ENCODE measurements at regions not wholly inside any gene's neighbourhood (a gene's known extent, or its start where the extent isn't known, plus 50 kb on each side); places are given as distances from the start of the nearest gene placed in this dataset.

GRCh38 chr12:65612440-65612839, 211.8 kb upstream of the HMGA2 start:
- H3K4me1 ChIP-seq (ENCODE audit: control insufficient read depth, insufficient read depth, low read length), result no peaks in the 10 kb centered on the region
- peaks cover 0 to 3% of the 10 kb centered on the region in 2 donors for H3K27me3 ChIP-seq (ENCODE audit: control insufficient read depth in 1 of 2, insufficient read depth in 2 of 2, low read length in 2 of 2)
- no peak overlapping the region for H3K4me3 ChIP-seq (ENCODE audit: low read length in 2 of 2)
- H3K36me3 ChIP-seq (ENCODE audit: control insufficient read depth in 2 of 2, insufficient read depth in 2 of 2, low read length in 2 of 2), result no peaks in the 10 kb centered on the region
- H3K27ac ChIP-seq (ENCODE audit: low read length), result no peak overlapping the region
- H3K9me3 ChIP-seq (ENCODE audit: control insufficient read depth in 2 of 2, low read length in 2 of 2), result peaks cover 4 to 5% of the 10 kb centered on the region in 2 donors
- no peak overlapping the region for H3K9ac ChIP-seq (ENCODE audit: low read length in 2 of 2)

DNA sequence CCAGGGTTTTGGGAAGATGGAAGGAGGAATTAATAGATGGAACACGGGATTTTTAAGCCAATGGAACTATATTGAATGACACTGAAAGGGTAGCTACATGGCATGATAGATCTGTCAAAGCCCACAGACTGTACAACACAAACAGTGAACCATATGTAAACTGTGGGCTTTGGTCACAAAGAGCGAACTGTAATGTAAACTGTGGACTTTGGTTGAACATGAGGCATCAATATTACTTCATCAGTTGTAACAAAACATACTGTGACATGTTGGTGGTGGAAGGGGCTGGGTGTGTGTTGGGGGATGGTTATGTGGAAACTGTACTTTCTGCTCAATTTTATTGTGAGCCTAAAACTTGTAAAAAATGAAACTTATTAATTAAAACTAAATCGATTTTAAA, 210.6 kb upstream of the HMGA2 start:
- Histone ChIP-seq H3K4me3 (ENCODE audit: low read length in 2 of 2) (no peak overlapping the region), H3K9me3 (ENCODE audit: control insufficient read depth in 2 of 2, low read length in 2 of 2) (no peaks in the 10 kb centered on the region), H3K27ac (ENCODE audit: low read length) (no peak overlapping the region), H3K36me3 (ENCODE audit: control insufficient read depth in 2 of 2, insufficient read depth in 2 of 2, low read length in 2 of 2) (no peaks in the 10 kb centered on the region), H3K27me3 (ENCODE audit: control insufficient read depth in 1 of 2, insufficient read depth in 2 of 2, low read length in 2 of 2) (peaks cover 0 to 3% of the 10 kb centered on the region in 2 donors), H3K9ac (ENCODE audit: low read length in 2 of 2) (no peak overlapping the region), H3K4me1 (ENCODE audit: control insufficient read depth, insufficient read depth, low read length) (no peaks in the 10 kb centered on the region)

DNA sequence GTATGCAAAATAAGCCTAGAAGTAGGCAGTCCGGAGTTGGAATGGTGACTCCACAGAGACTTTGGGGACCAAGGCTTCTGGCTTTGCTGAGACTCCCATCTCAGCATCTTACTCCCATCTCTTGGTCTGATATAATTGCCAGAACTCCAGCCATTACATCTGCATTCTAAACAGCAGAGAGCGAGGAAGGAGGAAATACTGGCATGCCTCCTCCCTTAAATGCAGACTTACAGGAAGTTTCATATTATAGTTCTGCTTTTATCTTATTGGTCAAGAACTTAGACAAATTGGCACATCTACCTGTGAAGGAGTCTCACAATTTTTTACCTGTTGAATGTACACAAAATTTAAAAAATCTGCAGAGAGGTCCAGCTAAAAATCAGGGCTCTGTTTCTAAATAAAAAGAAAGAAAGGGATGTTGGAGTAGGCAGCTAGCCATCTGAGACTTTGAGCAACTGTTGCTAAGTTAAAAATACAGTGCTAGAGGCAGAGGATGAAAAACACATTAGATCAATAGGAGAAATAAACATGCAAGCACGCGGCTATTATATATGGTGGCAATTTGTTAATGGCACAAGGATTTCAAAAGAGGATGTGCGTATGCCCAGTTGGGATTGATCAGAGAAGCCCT, 209.9 kb upstream of the HMGA2 start:
- H3K36me3 ChIP-seq (ENCODE audit: control insufficient read depth in 2 of 2, insufficient read depth in 2 of 2, low read length in 2 of 2), result no peaks in the 10 kb centered on the region
- H3K4me1 ChIP-seq (ENCODE audit: control insufficient read depth, insufficient read depth, low read length), result no peaks in the 10 kb centered on the region
- no peak overlapping the region for H3K4me3 ChIP-seq (ENCODE audit: low read length in 2 of 2)
- peaks cover 0 to 3% of the 10 kb centered on the region in 2 donors for H3K27me3 ChIP-seq (ENCODE audit: control insufficient read depth in 1 of 2, insufficient read depth in 2 of 2, low read length in 2 of 2)
- no peak overlapping the region for H3K27ac ChIP-seq (ENCODE audit: low read length)
- H3K9ac ChIP-seq (ENCODE audit: low read length in 2 of 2), result no peak overlapping the region
- H3K9me3 ChIP-seq (ENCODE audit: control insufficient read depth in 2 of 2, low read length in 2 of 2), result no peaks in the 10 kb centered on the region

- Histone ChIP-seq H3K27ac (ENCODE audit: low read length) (no peak overlapping the region), H3K36me3 (ENCODE audit: control insufficient read depth in 2 of 2, insufficient read depth in 2 of 2, low read length in 2 of 2) (no peaks in the 10 kb centered on the region), H3K27me3 (ENCODE audit: control insufficient read depth in 1 of 2, insufficient read depth in 2 of 2, low read length in 2 of 2) (peaks cover 0 to 3% of the 10 kb centered on the region in 2 donors)
Observed at GRCh38 chr12:65615118-65615517, 209.2 kb upstream of the HMGA2 start.

DNA sequence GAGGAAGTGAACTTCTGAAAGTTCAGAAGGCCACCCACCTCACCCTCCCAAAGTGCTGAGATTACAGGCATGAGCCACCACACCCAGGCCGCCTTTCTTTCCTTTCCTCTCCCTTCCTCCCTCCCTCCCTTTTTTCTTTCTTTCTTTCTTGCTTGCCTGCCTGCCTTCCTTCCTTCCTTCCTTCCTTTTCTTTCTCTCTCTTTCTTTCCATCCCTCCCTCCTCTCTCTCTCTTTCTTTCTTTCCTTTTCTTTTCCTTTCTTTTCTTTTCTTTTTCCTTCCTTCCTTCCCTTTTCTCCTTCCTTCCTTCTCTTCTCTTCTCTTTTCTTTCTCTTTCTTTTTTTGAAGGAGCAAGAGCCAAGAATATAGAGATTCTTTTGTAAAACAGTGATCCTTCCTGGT, 208.3 kb upstream of the HMGA2 start:
- H3K4me3 ChIP-seq (ENCODE audit: low read length in 2 of 2), result no peak overlapping the region
- peaks cover 0 to 3% of the 10 kb centered on the region in 2 donors for H3K27me3 ChIP-seq (ENCODE audit: control insufficient read depth in 1 of 2, insufficient read depth in 2 of 2, low read length in 2 of 2)
- H3K27ac ChIP-seq (ENCODE audit: low read length), result no peak overlapping the region
- H3K4me1 ChIP-seq (ENCODE audit: control insufficient read depth, insufficient read depth, low read length), result no peaks in the 10 kb centered on the region
- H3K36me3 ChIP-seq (ENCODE audit: control insufficient read depth in 2 of 2, insufficient read depth in 2 of 2, low read length in 2 of 2), result no peaks in the 10 kb centered on the region
- no peak overlapping the region for H3K9ac ChIP-seq (ENCODE audit: low read length in 2 of 2)
- H3K9me3 ChIP-seq (ENCODE audit: control insufficient read depth in 2 of 2, low read length in 2 of 2), result no peaks in the 10 kb centered on the region

More at GRCh38 chr12:65615118-65615517, 209.2 kb upstream of the HMGA2 start:
- Histone ChIP-seq H3K9me3 (ENCODE audit: control insufficient read depth in 2 of 2, low read length in 2 of 2) (no peaks in the 10 kb centered on the region), H3K9ac (ENCODE audit: low read length in 2 of 2) (no peak overlapping the region), H3K4me3 (ENCODE audit: low read length in 2 of 2) (no peak overlapping the region), H3K4me1 (ENCODE audit: control insufficient read depth, insufficient read depth, low read length) (no peaks in the 10 kb centered on the region)

- Histone ChIP-seq H3K4me1 (ENCODE audit: control insufficient read depth, insufficient read depth, low read length) (no peaks in the 10 kb centered on the region), H3K36me3 (ENCODE audit: control insufficient read depth in 2 of 2, insufficient read depth in 2 of 2, low read length in 2 of 2) (no peaks in the 10 kb centered on the region), H3K27me3 (ENCODE audit: control insufficient read depth in 1 of 2, insufficient read depth in 2 of 2, low read length in 2 of 2) (no peaks in the 10 kb centered on the region), H3K27ac (ENCODE audit: low read length) (no peak overlapping the region), H3K4me3 (ENCODE audit: low read length in 2 of 2) (no peak overlapping the region), H3K9ac (ENCODE audit: low read length in 2 of 2) (no peak overlapping the region), H3K9me3 (ENCODE audit: control insufficient read depth in 2 of 2, low read length in 2 of 2) (no peaks in the 10 kb centered on the region)
Observed at GRCh38 chr12:65618588-65618987, 205.7 kb upstream of the HMGA2 start.

- H3K9me3 ChIP-seq (ENCODE audit: control insufficient read depth in 2 of 2, low read length in 2 of 2), result no peaks in the 10 kb centered on the region
- H3K4me1 ChIP-seq (ENCODE audit: control insufficient read depth, insufficient read depth, low read length), result no peaks in the 10 kb centered on the region
- H3K27me3 ChIP-seq (ENCODE audit: control insufficient read depth in 1 of 2, insufficient read depth in 2 of 2, low read length in 2 of 2), result no peaks in the 10 kb centered on the region
- H3K9ac ChIP-seq (ENCODE audit: low read length in 2 of 2), result no peak overlapping the region
- H3K4me3 ChIP-seq (ENCODE audit: low read length in 2 of 2), result no peak overlapping the region
- H3K27ac ChIP-seq (ENCODE audit: low read length), result no peak overlapping the region
- no peaks in the 10 kb centered on the region for H3K36me3 ChIP-seq (ENCODE audit: control insufficient read depth in 2 of 2, insufficient read depth in 2 of 2, low read length in 2 of 2)
Observed at GRCh38 chr12:65619018-65619417, 205.3 kb upstream of the HMGA2 start.

DNA sequence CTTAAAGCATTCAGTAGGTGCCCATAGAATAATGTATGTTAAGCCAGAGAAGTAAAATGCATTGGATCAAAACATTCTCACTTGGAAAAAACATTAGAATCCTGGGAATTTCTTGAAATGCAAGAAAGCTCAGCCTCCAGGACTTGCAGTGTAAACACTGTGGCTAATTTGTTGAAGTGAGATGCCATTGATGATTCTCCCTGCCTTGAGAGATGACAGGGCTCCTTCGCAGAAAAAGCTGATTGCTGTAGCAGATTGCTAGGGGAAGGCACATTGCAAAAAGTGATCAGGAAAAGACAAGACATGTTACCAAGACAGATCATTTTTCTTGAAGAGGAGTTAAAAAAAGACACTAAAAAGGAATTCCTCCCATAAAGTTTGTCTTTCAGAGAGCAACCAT, 204.2 kb upstream of the HMGA2 start:
- Histone ChIP-seq H3K9ac (ENCODE audit: low read length in 2 of 2) (no peak overlapping the region), H3K36me3 (ENCODE audit: control insufficient read depth in 2 of 2, insufficient read depth in 2 of 2, low read length in 2 of 2) (no peaks in the 10 kb centered on the region), H3K27me3 (ENCODE audit: control insufficient read depth in 1 of 2, insufficient read depth in 2 of 2, low read length in 2 of 2) (no peaks in the 10 kb centered on the region), H3K27ac (ENCODE audit: low read length) (no peak overlapping the region), H3K4me3 (ENCODE audit: low read length in 2 of 2) (no peak overlapping the region), H3K9me3 (ENCODE audit: control insufficient read depth in 2 of 2, low read length in 2 of 2) (no peaks in the 10 kb centered on the region), H3K4me1 (ENCODE audit: control insufficient read depth, insufficient read depth, low read length) (no peaks in the 10 kb centered on the region)

DNA sequence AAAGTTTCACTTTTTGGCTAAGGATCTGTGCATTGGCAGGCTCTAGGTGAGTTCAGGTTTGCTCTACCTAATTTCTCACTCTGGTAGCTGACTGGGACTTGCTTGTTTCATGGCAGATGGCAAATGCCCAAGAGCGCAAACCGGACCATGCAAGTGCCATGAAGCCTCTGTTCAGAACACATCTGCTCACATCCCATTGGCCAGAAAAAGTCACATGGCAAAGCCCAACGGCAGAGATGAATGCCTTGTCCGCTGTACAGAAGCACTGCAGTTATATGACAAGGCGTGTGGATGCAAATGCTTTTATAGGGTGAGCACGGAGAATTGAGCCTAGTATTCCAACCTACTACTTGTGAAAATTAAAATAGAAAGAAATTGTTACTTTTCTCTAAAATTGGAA, 202.2 kb upstream of the HMGA2 start:
- no peak overlapping the region for H3K27ac ChIP-seq (ENCODE audit: low read length)
- H3K9me3 ChIP-seq (ENCODE audit: control insufficient read depth in 2 of 2, low read length in 2 of 2), result no peaks in the 10 kb centered on the region
- no peak overlapping the region for H3K4me3 ChIP-seq (ENCODE audit: low read length in 2 of 2)
- no peak overlapping the region for H3K9ac ChIP-seq (ENCODE audit: low read length in 2 of 2)
- no peaks in the 10 kb centered on the region for H3K27me3 ChIP-seq (ENCODE audit: control insufficient read depth in 1 of 2, insufficient read depth in 2 of 2, low read length in 2 of 2)
- no peaks in the 10 kb centered on the region for H3K36me3 ChIP-seq (ENCODE audit: control insufficient read depth in 2 of 2, insufficient read depth in 2 of 2, low read length in 2 of 2)
- no peaks in the 10 kb centered on the region for H3K4me1 ChIP-seq (ENCODE audit: control insufficient read depth, insufficient read depth, low read length)

- Histone ChIP-seq H3K4me3 (ENCODE audit: low read length in 2 of 2) (no peak overlapping the region), H3K36me3 (ENCODE audit: control insufficient read depth in 2 of 2, insufficient read depth in 2 of 2, low read length in 2 of 2) (no peaks in the 10 kb centered on the region), H3K9ac (ENCODE audit: low read length in 2 of 2) (no peak overlapping the region), H3K27me3 (ENCODE audit: control insufficient read depth in 1 of 2, insufficient read depth in 2 of 2, low read length in 2 of 2) (no peaks in the 10 kb centered on the region), H3K9me3 (ENCODE audit: control insufficient read depth in 2 of 2, low read length in 2 of 2) (no peaks in the 10 kb centered on the region), H3K27ac (ENCODE audit: low read length) (no peak overlapping the region), H3K4me1 (ENCODE audit: control insufficient read depth, insufficient read depth, low read length) (no peaks in the 10 kb centered on the region)
Observed at GRCh38 chr12:65623507-65623906, 200.8 kb upstream of the HMGA2 start.

- Histone ChIP-seq H3K9ac (ENCODE audit: low read length in 2 of 2) (no peak overlapping the region), H3K9me3 (ENCODE audit: control insufficient read depth in 2 of 2, low read length in 2 of 2) (no peaks in the 10 kb centered on the region), H3K27me3 (ENCODE audit: control insufficient read depth in 1 of 2, insufficient read depth in 2 of 2, low read length in 2 of 2) (peaks cover 0 to 3% of the 10 kb centered on the region in 2 donors), H3K4me1 (ENCODE audit: control insufficient read depth, insufficient read depth, low read length) (no peaks in the 10 kb centered on the region), H3K36me3 (ENCODE audit: control insufficient read depth in 2 of 2, insufficient read depth in 2 of 2, low read length in 2 of 2) (no peaks in the 10 kb centered on the region), H3K27ac (ENCODE audit: low read length) (no peak overlapping the region), H3K4me3 (ENCODE audit: low read length in 2 of 2) (no peak overlapping the region)
Observed at GRCh38 chr12:65624554-65625086, 199.7 kb upstream of the HMGA2 start.
